Keratinocyte (primary cell): ENCODE measurements at regions not wholly inside any gene's neighbourhood (a gene's known extent, or its start where the extent isn't known, plus 50 kb on each side); places are given as distances from the start of the nearest gene placed in this dataset.

Source experiments
- DNase-seq: peaks from one replicate; pipeline ENCODE4 v3.0.0-alpha.2; 2011; ENCODE audit warnings: low read depth, missing footprints, low spot score
- FAIRE-seq: peaks from 2 replicates; lab custom pipeline; 2011; peaks lifted over from hg19 to GRCh38; lab: Jason Lieb, UNC
- H2AFZ ChIP-seq: 2 replicates; pipeline ENCODE4 v1.6.0; 2012; ENCODE audit warnings: low read length, control low read depth, inconsistent platforms; ENCODE audit not compliant: control insufficient read depth
- H3K27ac ChIP-seq: 2 replicates; pipeline ENCODE4 v1.5.1; 2011; ENCODE audit warnings: low read length; ENCODE audit not compliant: control insufficient read depth, insufficient read depth
- H3K27me3 ChIP-seq: 3 replicates; pipeline ENCODE4 v1.6.0; 2011; ENCODE audit warnings: low read length; ENCODE audit not compliant: control insufficient read depth, insufficient read depth; ENCODE audit errors: extremely low read depth
- H3K36me3 ChIP-seq, 2 experiments: 2 replicates in 1 of 2; 3 replicates in 1 of 2; pipeline ENCODE4 v1.5.1; 2011; ENCODE audit warnings: low read length in 2 of 2, mild to moderate bottlenecking in 1 of 2; ENCODE audit not compliant: control insufficient read depth in 2 of 2, insufficient read depth in 2 of 2; ENCODE audit errors: extremely low read depth in 1 of 2
- H3K4me1 ChIP-seq: 3 replicates; pipeline ENCODE4 v1.5.1; 2011; ENCODE audit warnings: low read length; ENCODE audit not compliant: control insufficient read depth, insufficient read depth; ENCODE audit errors: extremely low read depth
- H3K4me2 ChIP-seq: 3 replicates; pipeline ENCODE4 v1.6.0; 2011; ENCODE audit warnings: low read depth, low read length; ENCODE audit not compliant: control insufficient read depth, insufficient read depth; ENCODE audit errors: extremely low read depth
- H3K4me3 ChIP-seq, 3 experiments: fragments of 200-600 bp in 1 of 3; sonication (generic) in 1 of 3; 2 replicates in 2 of 3; 3 replicates in 1 of 3; pipeline ENCODE4 v1.5.1; 2011 to 2016; ENCODE audit warnings: low read length in 3 of 3, mild to moderate bottlenecking in 3 of 3, control low read depth in 2 of 3, inconsistent platforms in 1 of 3, low read depth in 1 of 3, mixed read lengths in 1 of 3, mixed run types in 1 of 3, moderate library complexity in 1 of 3; ENCODE audit not compliant: control insufficient read depth in 2 of 3, insufficient read depth in 2 of 3; ENCODE audit errors: extremely low read depth in 1 of 3
- H3K79me2 ChIP-seq: 2 replicates; pipeline ENCODE4 v1.6.0; 2012; ENCODE audit warnings: low read length; ENCODE audit not compliant: control insufficient read depth, insufficient read depth
- H3K9ac ChIP-seq: 3 replicates; pipeline ENCODE4 v1.6.0; 2011; ENCODE audit warnings: low read length; ENCODE audit not compliant: control insufficient read depth, insufficient read depth; ENCODE audit errors: extremely low read depth
- H3K9me1 ChIP-seq: 3 replicates; pipeline ENCODE4 v1.6.0; 2011; ENCODE audit warnings: low read length; ENCODE audit not compliant: control insufficient read depth, insufficient read depth; ENCODE audit errors: extremely low read depth
- H3K9me3 ChIP-seq: 2 replicates; pipeline ENCODE4 v1.5.1; 2012; ENCODE audit warnings: low read depth, low read length; ENCODE audit not compliant: control insufficient read depth
- H4K20me1 ChIP-seq: 3 replicates; pipeline ENCODE4 v1.6.0; 2011; ENCODE audit warnings: low read length; ENCODE audit not compliant: control insufficient read depth, insufficient read depth; ENCODE audit errors: extremely low read depth
- CTCF ChIP-seq, 3 experiments: IDR thresholded peaks in 1 of 3; conservative IDR thresholded peaks in 1 of 3; optimal IDR thresholded peaks in 1 of 3; 2 replicates in 2 of 3; 3 replicates in 1 of 3; pipeline versions ENCODE3 to v1.5.1; 2011; ENCODE audit warnings: low read length in 3 of 3, mild to moderate bottlenecking in 3 of 3, moderate library complexity in 2 of 3, control low read depth in 1 of 3, inconsistent platforms in 1 of 3; ENCODE audit not compliant: insufficient read depth in 2 of 3; ENCODE audit errors: extremely low read depth in 1 of 3
- EZH2 ChIP-seq: IDR thresholded peaks from one replicate; pipeline ENCODE4 v1.6.1; 2012; ENCODE audit warnings: inconsistent platforms, mild to moderate bottlenecking, low read length, moderate library complexity
- dilution Hi-C: fragments of 300-500 bp; cut with MboI; formaldehyde crosslinking; loops from one replicate; pipeline ENCODE4 v1.7.0; 2020; ENCODE audit warnings: low sequenced_read_pairs; ENCODE audit not compliant: extremely low pct_ligation_motif_present

GRCh38 chr2:219906114-219907010 lies 278.9 kb downstream of the SLC4A3 start:
- no peaks in the 10 kb centered on the region for H3K79me2 ChIP-seq

GRCh38 chr2:219907011-219907365 lies 279.6 kb downstream of the SLC4A3 start:
- Histone ChIP-seq H3K9ac (no peak overlapping the region), H3K79me2 (no peaks in the 10 kb centered on the region), H3K27ac (no peak overlapping the region), H3K9me3 (no peaks in the 10 kb centered on the region), H4K20me1 (no peaks in the 10 kb centered on the region), H3K4me3 (no peak overlapping the region), H3K27me3 (no peaks in the 10 kb centered on the region), H3K4me1 (no peaks in the 10 kb centered on the region), H3K4me2 (no peak overlapping the region), H2AFZ (no peak overlapping the region), H3K9me1 (no peaks in the 10 kb centered on the region), H3K36me3 (no peaks in the 10 kb centered on the region)
- dilution Hi-C loops = no loop called here
- FAIRE-seq = no peak
- no peak for DNase-seq
- TF ChIP-seq EZH2 (no peak), CTCF (optimal IDR thresholded peaks at IDR 0.05 in 1 of 3, IDR thresholded peaks at IDR 0.05 in 1 of 3, conservative IDR thresholded peaks at IDR 0.05 in 1 of 3; ENCODE audit: extremely low read depth in 1 of 3, insufficient read depth in 2 of 3, low read length in 3 of 3) (no peak)

More at GRCh38 chr2:219906114-219907010, 278.9 kb downstream of the SLC4A3 start:
- no peak for FAIRE-seq
- Histone ChIP-seq H4K20me1 (no peaks in the 10 kb centered on the region), H2AFZ (no peak overlapping the region), H3K9ac (no peak overlapping the region), H3K27ac (no peak overlapping the region), H3K4me3 (no peak overlapping the region), H3K27me3 (no peaks in the 10 kb centered on the region), H3K4me1 (no peaks in the 10 kb centered on the region), H3K4me2 (no peak overlapping the region), H3K9me1 (no peaks in the 10 kb centered on the region), H3K36me3 (no peaks in the 10 kb centered on the region), H3K9me3 (no peaks in the 10 kb centered on the region)
- DNase-seq = no peak
- no peak for TF ChIP-seq CTCF (optimal IDR thresholded peaks at IDR 0.05 in 1 of 3, IDR thresholded peaks at IDR 0.05 in 1 of 3, conservative IDR thresholded peaks at IDR 0.05 in 1 of 3; ENCODE audit: extremely low read depth in 1 of 3, insufficient read depth in 2 of 3, low read length in 3 of 3)
- no peak for TF ChIP-seq EZH2
- dilution Hi-C loops = no loop called here
